ENCODE measurements at regions not wholly inside any gene's neighbourhood (a gene's known extent, or its start where the extent isn't known, plus 50 kb on each side); places are given as distances from the start of the nearest gene placed in this dataset.
"Not testable (repeated sequence)": the region's sequence is repeated elsewhere in the genome, so short reads cannot be mapped to it uniquely, and the experiment has no call there.

DNA sequence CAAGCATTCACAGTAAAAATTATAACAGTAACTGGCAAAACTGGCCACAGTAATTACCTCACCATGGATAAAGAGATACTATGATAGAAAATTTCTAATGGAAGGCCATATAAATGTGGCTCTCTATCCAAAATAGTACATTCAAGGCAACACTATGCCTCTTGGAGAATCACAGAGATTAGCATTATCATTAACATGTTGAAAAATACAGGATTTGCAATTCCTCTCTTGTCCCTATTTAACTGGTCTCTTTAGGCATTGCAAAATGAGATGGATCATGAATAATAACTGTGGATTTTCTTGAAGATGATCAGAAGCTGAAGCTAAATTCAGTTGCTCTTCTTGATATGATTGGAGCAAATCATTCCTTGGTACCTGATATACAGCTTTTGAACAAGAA lies 100.8 kb upstream of the HGF start:
- Histone ChIP-seq H3K4me2 (ENCODE audit: unreplicated experiment) (no peak overlapping the region), H3K4me3 (no peak overlapping the region), H3K9me3 (ENCODE audit: low read depth) (no peaks in the 10 kb centered on the region), H3K27ac (no peak overlapping the region), H4K20me1 (ENCODE audit: insufficient read depth) (no peaks in the 10 kb centered on the region), H3K27me3 (replicated peaks; ENCODE audit: insufficient read depth) (no peaks in the 10 kb centered on the region), H3K9me2 (ENCODE audit: insufficient read depth) (no peaks in the 10 kb centered on the region), H3K36me3 (ENCODE audit: low read depth) (no peaks in the 10 kb centered on the region), H3K4me1 (ENCODE audit: insufficient read depth) (no peaks in the 10 kb centered on the region; the same call in 1 of the 2 replicates), H3K79me2 (ENCODE audit: insufficient read depth) (no peaks in the 10 kb centered on the region), H2AFZ (no peak overlapping the region), H3K9ac (no peak overlapping the region), H3F3A (ENCODE audit: insufficient read depth) (no peaks in the 10 kb centered on the region)
- DNase-seq = no peak
- TF ChIP-seq EZH2phosphoT487 (IDR thresholded peaks at IDR 0.05; ENCODE audit: insufficient read depth, low read depth) = no peak
- no peak for TF ChIP-seq EZH2 (IDR thresholded peaks at IDR 0.05; ENCODE audit: insufficient read depth, poor library complexity, severe bottlenecking)
- in situ Hi-C loops (cut with MboI) = no loop called here

DNA sequence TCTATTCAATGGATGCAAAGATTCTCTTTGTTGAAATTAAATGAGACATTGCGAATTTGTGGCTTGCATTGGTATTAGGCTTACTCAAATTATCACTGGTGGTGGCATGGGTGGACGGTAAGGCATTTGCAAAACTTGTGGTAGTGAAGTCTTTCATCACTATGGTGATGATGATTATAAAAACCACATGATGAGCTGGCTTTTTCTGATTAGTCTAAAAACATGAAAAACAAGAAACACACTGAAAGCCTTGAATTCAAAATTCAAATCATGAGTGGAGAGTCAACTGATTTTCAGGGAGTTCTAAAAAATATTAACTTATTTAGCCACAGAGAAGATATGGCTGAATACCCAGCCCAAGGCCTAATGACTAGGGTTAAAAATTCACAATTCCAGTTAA lies 99.8 kb upstream of the HGF start:
- Histone ChIP-seq H3K4me1 (ENCODE audit: insufficient read depth) (no peaks in the 10 kb centered on the region; the same call in 1 of the 2 replicates), H3K4me3 (no peak overlapping the region), H4K20me1 (ENCODE audit: insufficient read depth) (no peaks in the 10 kb centered on the region), H3K9me2 (ENCODE audit: insufficient read depth) (no peaks in the 10 kb centered on the region), H3K9me3 (ENCODE audit: low read depth) (no peaks in the 10 kb centered on the region), H3K79me2 (ENCODE audit: insufficient read depth) (no peaks in the 10 kb centered on the region), H3K4me2 (ENCODE audit: unreplicated experiment) (no peak overlapping the region), H3K36me3 (ENCODE audit: low read depth) (no peaks in the 10 kb centered on the region), H2AFZ (no peak overlapping the region), H3K27me3 (replicated peaks; ENCODE audit: insufficient read depth) (no peaks in the 10 kb centered on the region), H3K27ac (no peak overlapping the region), H3F3A (ENCODE audit: insufficient read depth) (no peaks in the 10 kb centered on the region), H3K9ac (no peak overlapping the region)
- in situ Hi-C loops (cut with MboI) = no loop called here
- WGBS, 2 experiments (ENCODE audit: low coverage in 1 of 2, low lambda C conversion rate in 2 of 2, missing lambda C conversion rate in 2 of 2) = 70 to 73% methylated on average over 2 of the region's 2 CpGs
- no peak for DNase-seq
- TF ChIP-seq EZH2 (IDR thresholded peaks at IDR 0.05; ENCODE audit: insufficient read depth, poor library complexity, severe bottlenecking) (no peak), EZH2phosphoT487 (IDR thresholded peaks at IDR 0.05; ENCODE audit: insufficient read depth, low read depth) (no peak)

- in situ Hi-C loops (cut with MboI) = no loop called here
- 63 to 71% methylated on average over 1 of the region's 1 CpG for WGBS, 2 experiments (ENCODE audit: low coverage in 1 of 2, low lambda C conversion rate in 2 of 2, missing lambda C conversion rate in 2 of 2)
- Histone ChIP-seq H3F3A (ENCODE audit: insufficient read depth) (no peaks in the 10 kb centered on the region), H2AFZ (no peak overlapping the region), H3K4me1 (ENCODE audit: insufficient read depth) (no peaks in the 10 kb centered on the region), H3K27me3 (replicated peaks; ENCODE audit: insufficient read depth) (no peaks in the 10 kb centered on the region), H3K9me3 (ENCODE audit: low read depth) (no peaks in the 10 kb centered on the region), H3K4me3 (no peak overlapping the region), H4K20me1 (ENCODE audit: insufficient read depth) (no peaks in the 10 kb centered on the region), H3K36me3 (ENCODE audit: low read depth) (no peaks in the 10 kb centered on the region), H3K4me2 (ENCODE audit: unreplicated experiment) (no peak overlapping the region), H3K79me2 (ENCODE audit: insufficient read depth) (no peaks in the 10 kb centered on the region), H3K9me2 (ENCODE audit: insufficient read depth) (no peaks in the 10 kb centered on the region), H3K27ac (no peak overlapping the region), H3K9ac (no peak overlapping the region)
- DNase-seq = no peak
- TF ChIP-seq EZH2 (IDR thresholded peaks at IDR 0.05; ENCODE audit: insufficient read depth, poor library complexity, severe bottlenecking) (no peak), EZH2phosphoT487 (IDR thresholded peaks at IDR 0.05; ENCODE audit: insufficient read depth, low read depth) (no peak)
Observed at GRCh38 chr7:81865754-81866153, 95.9 kb upstream of the HGF start.

- H3K36me3 ChIP-seq (ENCODE audit: low read depth) = no peaks in the 10 kb centered on the region
- H3K27me3 ChIP-seq (replicated peaks; ENCODE audit: insufficient read depth) = no peaks in the 10 kb centered on the region
- in situ Hi-C loops (cut with MboI) = no loop called here
- H3F3A ChIP-seq (ENCODE audit: insufficient read depth) = no peaks in the 10 kb centered on the region
- H3K4me2 ChIP-seq (ENCODE audit: unreplicated experiment) = no peak overlapping the region
- no peak for TF ChIP-seq EZH2phosphoT487 (IDR thresholded peaks at IDR 0.05; ENCODE audit: insufficient read depth, low read depth)
- TF ChIP-seq EZH2 (IDR thresholded peaks at IDR 0.05; ENCODE audit: insufficient read depth, poor library complexity, severe bottlenecking) = no peak
- DNase-seq = no peak
- no peak overlapping the region for H3K27ac ChIP-seq
- no peaks in the 10 kb centered on the region for H3K9me2 ChIP-seq (ENCODE audit: insufficient read depth)
- no peaks in the 10 kb centered on the region for H3K4me1 ChIP-seq (ENCODE audit: insufficient read depth)
- H3K9ac ChIP-seq = no peak overlapping the region
- H2AFZ ChIP-seq = no peak overlapping the region; the same call in 1 of the 2 replicates
- no peaks in the 10 kb centered on the region for H3K79me2 ChIP-seq (ENCODE audit: insufficient read depth)
- no peaks in the 10 kb centered on the region for H4K20me1 ChIP-seq (ENCODE audit: insufficient read depth)
- 41 to 42% methylated on average over 4 of the region's 4 CpGs for WGBS, 2 experiments (ENCODE audit: low coverage in 1 of 2, low lambda C conversion rate in 2 of 2, missing lambda C conversion rate in 2 of 2)
- no peaks in the 10 kb centered on the region for H3K9me3 ChIP-seq (ENCODE audit: low read depth)
- no peak overlapping the region for H3K4me3 ChIP-seq
Observed at GRCh38 chr7:81859433-81859832, 89.6 kb upstream of the HGF start.

DNA sequence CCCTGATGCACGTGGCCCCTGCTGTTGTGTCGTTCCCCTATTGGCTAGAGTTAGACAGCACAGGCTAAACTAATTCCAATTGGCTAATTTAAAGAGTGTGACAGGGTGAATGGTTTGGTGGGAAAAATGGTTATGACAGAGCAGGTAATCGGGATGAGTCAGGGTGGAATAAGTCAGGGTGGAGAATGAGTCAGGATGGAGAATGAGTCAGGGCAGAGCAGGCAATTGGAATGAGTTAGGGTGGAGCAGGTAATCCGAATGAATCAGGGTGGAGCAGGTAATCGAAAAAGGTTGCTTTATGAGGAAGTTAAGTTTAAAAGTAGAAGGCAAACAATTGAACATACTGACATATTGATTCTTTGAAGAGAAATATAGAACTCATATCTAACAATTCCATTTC lies 89.0 kb upstream of the HGF start:
- H3K9ac ChIP-seq; H3K27me3 ChIP-seq (replicated peaks; ENCODE audit: insufficient read depth); H3K4me1 ChIP-seq (ENCODE audit: insufficient read depth); H3K4me3 ChIP-seq; H3K9me3 ChIP-seq (ENCODE audit: low read depth); H3K36me3 ChIP-seq (ENCODE audit: low read depth); H3F3A ChIP-seq (ENCODE audit: insufficient read depth); H3K27ac ChIP-seq; in situ Hi-C loops (cut with MboI); H3K79me2 ChIP-seq (ENCODE audit: insufficient read depth); H3K9me2 ChIP-seq (ENCODE audit: insufficient read depth); H2AFZ ChIP-seq; H4K20me1 ChIP-seq (ENCODE audit: insufficient read depth); H3K4me2 ChIP-seq (ENCODE audit: unreplicated experiment): not testable (repeated sequence)
- WGBS, 2 experiments (ENCODE audit: low coverage in 1 of 2, low lambda C conversion rate in 2 of 2, missing lambda C conversion rate in 2 of 2) = 62 to 64% methylated on average over 5 of the region's 5 CpGs
- peak; percentile 35 for DNase-seq
